ENCODE measurements at regions not wholly inside any gene's neighbourhood (a gene's known extent, or its start where the extent isn't known, plus 50 kb on each side); places are given as distances from the start of the nearest gene placed in this dataset.

GRCh38 chr6:18565231-18565630, 178.1 kb downstream of the RNF144B start:
- H3K9me2 ChIP-seq (ENCODE audit: insufficient read depth), result no peaks in the 10 kb centered on the region
- ChIA-PET CTCF (interaction anchor here (0.7 kb wide), 1 partner anchor 34 kb away, joined by 3 read pairs; no protein-coding TSS in a partner anchor), POLR2A (no interaction called here), RAD21 (ENCODE audit: low non-redundant PET in 1 of 2, low total read pairs in 2 of 2, uncharacterized antibody in 2 of 2, unreplicated experiment in 2 of 2) (no interaction called here)
- ATAC-seq (no peak), DNase-seq (ENCODE audit: low read depth, low spot score) (no peak)
- no peak overlapping the region for H3K27ac ChIP-seq (ENCODE audit: low read depth, low read length)
- H2AFZ ChIP-seq (ENCODE audit: low read depth, low read length, poor library complexity, severe bottlenecking), result no peak overlapping the region
- no peak for TF ChIP-seq POLR2AphosphoS5 (IDR thresholded peaks at IDR 0.05; ENCODE audit: low read depth, low read length)
- no peak for TF ChIP-seq SRF (IDR thresholded peaks at IDR 0.05; ENCODE audit: low read depth)
- no peak for TF ChIP-seq ZNF274 (IDR thresholded peaks at IDR 0.05; ENCODE audit: low read depth, low read length)
- no peak for TF ChIP-seq CBX3 (IDR thresholded peaks at IDR 0.05; ENCODE audit: low read depth)
- TF ChIP-seq POLR2A (IDR thresholded peaks at IDR 0.05; ENCODE audit: borderline replicate concordance, extremely low read depth, insufficient read depth, insufficient read length), result no peak
- TF ChIP-seq JUND (IDR thresholded peaks at IDR 0.05), result no peak
- TF ChIP-seq SP1 (IDR thresholded peaks at IDR 0.05; ENCODE audit: low read depth), result no peak
- no peak for TF ChIP-seq CEBPB (IDR thresholded peaks at IDR 0.05; ENCODE audit: low read depth)
- TF ChIP-seq ZBTB33 (IDR thresholded peaks at IDR 0.05; ENCODE audit: extremely low read depth, insufficient replicate concordance, low read length), result no peak
- no peak for TF ChIP-seq RAD21 (IDR thresholded peaks at IDR 0.05; ENCODE audit: low read depth)
- TF ChIP-seq, protein P1, sequence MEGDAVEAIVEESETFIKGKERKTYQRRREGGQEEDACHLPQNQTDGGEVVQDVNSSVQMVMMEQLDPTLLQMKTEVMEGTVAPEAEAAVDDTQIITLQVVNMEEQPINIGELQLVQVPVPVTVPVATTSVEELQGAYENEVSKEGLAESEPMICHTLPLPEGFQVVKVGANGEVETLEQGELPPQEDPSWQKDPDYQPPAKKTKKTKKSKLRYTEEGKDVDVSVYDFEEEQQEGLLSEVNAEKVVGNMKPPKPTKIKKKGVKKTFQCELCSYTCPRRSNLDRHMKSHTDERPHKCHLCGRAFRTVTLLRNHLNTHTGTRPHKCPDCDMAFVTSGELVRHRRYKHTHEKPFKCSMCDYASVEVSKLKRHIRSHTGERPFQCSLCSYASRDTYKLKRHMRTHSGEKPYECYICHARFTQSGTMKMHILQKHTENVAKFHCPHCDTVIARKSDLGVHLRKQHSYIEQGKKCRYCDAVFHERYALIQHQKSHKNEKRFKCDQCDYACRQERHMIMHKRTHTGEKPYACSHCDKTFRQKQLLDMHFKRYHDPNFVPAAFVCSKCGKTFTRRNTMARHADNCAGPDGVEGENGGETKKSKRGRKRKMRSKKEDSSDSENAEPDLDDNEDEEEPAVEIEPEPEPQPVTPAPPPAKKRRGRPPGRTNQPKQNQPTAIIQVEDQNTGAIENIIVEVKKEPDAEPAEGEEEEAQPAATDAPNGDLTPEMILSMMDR (IDR thresholded peaks at IDR 0.05 in 2 of 3, conservative IDR thresholded peaks at IDR 0.05 in 1 of 3; ENCODE audit: borderline replicate concordance in 1 of 3, insufficient read depth in 1 of 3, low read depth in 2 of 3, low read length in 2 of 3), result no peak
- TF ChIP-seq EGR1 (IDR thresholded peaks at IDR 0.05; ENCODE audit: low read depth), result no peak
- no peak for TF ChIP-seq FOSL1 (IDR thresholded peaks at IDR 0.05; ENCODE audit: low read depth)
- TF ChIP-seq, protein P2, sequence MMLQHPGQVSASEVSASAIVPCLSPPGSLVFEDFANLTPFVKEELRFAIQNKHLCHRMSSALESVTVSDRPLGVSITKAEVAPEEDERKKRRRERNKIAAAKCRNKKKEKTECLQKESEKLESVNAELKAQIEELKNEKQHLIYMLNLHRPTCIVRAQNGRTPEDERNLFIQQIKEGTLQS (IDR thresholded peaks at IDR 0.05), result no peak
- TF ChIP-seq, protein P3, sequence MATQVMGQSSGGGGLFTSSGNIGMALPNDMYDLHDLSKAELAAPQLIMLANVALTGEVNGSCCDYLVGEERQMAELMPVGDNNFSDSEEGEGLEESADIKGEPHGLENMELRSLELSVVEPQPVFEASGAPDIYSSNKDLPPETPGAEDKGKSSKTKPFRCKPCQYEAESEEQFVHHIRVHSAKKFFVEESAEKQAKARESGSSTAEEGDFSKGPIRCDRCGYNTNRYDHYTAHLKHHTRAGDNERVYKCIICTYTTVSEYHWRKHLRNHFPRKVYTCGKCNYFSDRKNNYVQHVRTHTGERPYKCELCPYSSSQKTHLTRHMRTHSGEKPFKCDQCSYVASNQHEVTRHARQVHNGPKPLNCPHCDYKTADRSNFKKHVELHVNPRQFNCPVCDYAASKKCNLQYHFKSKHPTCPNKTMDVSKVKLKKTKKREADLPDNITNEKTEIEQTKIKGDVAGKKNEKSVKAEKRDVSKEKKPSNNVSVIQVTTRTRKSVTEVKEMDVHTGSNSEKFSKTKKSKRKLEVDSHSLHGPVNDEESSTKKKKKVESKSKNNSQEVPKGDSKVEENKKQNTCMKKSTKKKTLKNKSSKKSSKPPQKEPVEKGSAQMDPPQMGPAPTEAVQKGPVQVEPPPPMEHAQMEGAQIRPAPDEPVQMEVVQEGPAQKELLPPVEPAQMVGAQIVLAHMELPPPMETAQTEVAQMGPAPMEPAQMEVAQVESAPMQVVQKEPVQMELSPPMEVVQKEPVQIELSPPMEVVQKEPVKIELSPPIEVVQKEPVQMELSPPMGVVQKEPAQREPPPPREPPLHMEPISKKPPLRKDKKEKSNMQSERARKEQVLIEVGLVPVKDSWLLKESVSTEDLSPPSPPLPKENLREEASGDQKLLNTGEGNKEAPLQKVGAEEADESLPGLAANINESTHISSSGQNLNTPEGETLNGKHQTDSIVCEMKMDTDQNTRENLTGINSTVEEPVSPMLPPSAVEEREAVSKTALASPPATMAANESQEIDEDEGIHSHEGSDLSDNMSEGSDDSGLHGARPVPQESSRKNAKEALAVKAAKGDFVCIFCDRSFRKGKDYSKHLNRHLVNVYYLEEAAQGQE (IDR thresholded peaks at IDR 0.05; ENCODE audit: low read depth), result no peak
- no peak for TF ChIP-seq EZH2 (IDR thresholded peaks at IDR 0.05)
- no peak for TF ChIP-seq TCF7L2 (IDR thresholded peaks at IDR 0.05; ENCODE audit: borderline replicate concordance, extremely low read depth, insufficient read depth, insufficient read length)
- no peak for TF ChIP-seq YY1 (IDR thresholded peaks at IDR 0.05; ENCODE audit: extremely low read depth, insufficient replicate concordance, low read depth, low read length)
- no peak for TF ChIP-seq ZFX (IDR thresholded peaks at IDR 0.05)
- TF ChIP-seq MAX (IDR thresholded peaks at IDR 0.05), result no peak
- intact Hi-C loops (cut with micrococcal nuclease), result no loop called here
- no peak overlapping the region for H3K4me2 ChIP-seq (ENCODE audit: low read length)
- H3K36me3 ChIP-seq (ENCODE audit: control insufficient read depth in 1 of 2, insufficient read depth in 2 of 2, low read length in 2 of 2), result no peaks in the 10 kb centered on the region
- no TSS peak for BruUV-seq (replicated peaks)
- no peaks in the 10 kb centered on the region for H4K20me1 ChIP-seq (ENCODE audit: insufficient read depth)
- H3K4me1 ChIP-seq (ENCODE audit: control insufficient read depth in 1 of 2, insufficient read depth in 2 of 2, low read length in 2 of 2), result no peaks in the 10 kb centered on the region
- no peaks in the 10 kb centered on the region for H3K9me3 ChIP-seq (ENCODE audit: control insufficient read depth in 1 of 2, insufficient read depth in 1 of 2, low read depth in 1 of 2, low read length in 2 of 2)
- no peak overlapping the region for H3K4me3 ChIP-seq (replicated peaks in 1 of 2; ENCODE audit: low read depth in 1 of 2, low read length in 2 of 2)
- no peaks in the 10 kb centered on the region for H3K79me2 ChIP-seq (ENCODE audit: insufficient read depth, low read length)
- no peak overlapping the region for H3K9ac ChIP-seq (ENCODE audit: low read length)
- peaks cover 4% of the 10 kb centered on the region; the same call in 1 of the 2 replicates for H3K27me3 ChIP-seq (ENCODE audit: insufficient read depth, low read length)
